CD14-positive monocyte (primary cell): ENCODE measurements at regions not wholly inside any gene's neighbourhood (a gene's known extent, or its start where the extent isn't known, plus 50 kb on each side); places are given as distances from the start of the nearest gene placed in this dataset.

Source experiments
- DNase-seq, 3 donors: peaks; one replicate each; pipeline ENCODE4 v3.0.0-alpha.2; 2011 to 2022
- H2AFZ ChIP-seq: 2 replicates; pipeline ENCODE4 v1.6.0; 2012; ENCODE audit warnings: mild to moderate bottlenecking, low read depth, low read length, inconsistent platforms; ENCODE audit not compliant: insufficient read depth, poor library complexity, severe bottlenecking
- H3K27ac ChIP-seq, 2 donors: 1 replicate in 1 of 2; 2 replicates in 1 of 2; pipeline ENCODE4 v1.5.1; 2012 to 2013; ENCODE audit warnings: low read length in 2 of 2, control low read depth in 1 of 2, inconsistent platforms in 1 of 2, low read depth in 1 of 2, mild to moderate bottlenecking in 1 of 2
- H3K27me3 ChIP-seq, 2 donors: one replicate each; pipeline versions ENCODE4 v1.6.0 to v1.6.1; 2011 to 2013; ENCODE audit warnings: low read length in 2 of 2; ENCODE audit not compliant: control insufficient read depth in 2 of 2, insufficient read depth in 2 of 2
- H3K36me3 ChIP-seq, 2 donors: replicated peaks in 1 of 2; 1 replicate in 1 of 2; 2 replicates in 1 of 2; pipeline versions ENCODE4 v1.5.1 to v1.6.1; 2012 to 2013; ENCODE audit warnings: low read length in 2 of 2, control low read depth in 1 of 2, inconsistent platforms in 1 of 2, mild to moderate bottlenecking in 1 of 2; ENCODE audit not compliant: insufficient read depth in 2 of 2, control insufficient read depth in 1 of 2
- H3K4me1 ChIP-seq, 2 donors: 1 replicate in 1 of 2; 2 replicates in 1 of 2; pipeline versions ENCODE4 v1.5.1 to v1.6.1; 2012 to 2013; ENCODE audit warnings: low read length in 2 of 2, control low read depth in 1 of 2, inconsistent platforms in 1 of 2, mild to moderate bottlenecking in 1 of 2, moderate library complexity in 1 of 2; ENCODE audit not compliant: insufficient read depth in 2 of 2, control insufficient read depth in 1 of 2
- H3K4me2 ChIP-seq: replicated peaks from 2 replicates; pipeline ENCODE3; 2012; ENCODE audit warnings: low read length, moderate library complexity, mild to moderate bottlenecking; ENCODE audit not compliant: poor library complexity, severe bottlenecking; ENCODE audit errors: extremely low read depth
- H3K4me3 ChIP-seq, 3 experiments: fragments of 200-600 bp in 1 of 3; sonication (generic) in 1 of 3; replicated peaks in 1 of 3; 1 replicate in 2 of 3; 2 replicates in 1 of 3; pipeline ENCODE4 v1.5.1; 2011 to 2013; ENCODE audit warnings: low read length in 3 of 3, mild to moderate bottlenecking in 3 of 3, control low read depth in 2 of 3, low read depth in 2 of 3, inconsistent platforms in 1 of 3, moderate library complexity in 1 of 3
- H3K79me2 ChIP-seq: 2 replicates; pipeline ENCODE4 v1.6.0; 2012; ENCODE audit warnings: mild to moderate bottlenecking, control low read depth, inconsistent platforms, low read length, moderate library complexity; ENCODE audit not compliant: insufficient read depth
- H3K9ac ChIP-seq: 2 replicates; pipeline ENCODE4 v1.6.0; 2017; ENCODE audit warnings: low read length, mild to moderate bottlenecking; ENCODE audit not compliant: insufficient read depth, poor library complexity, severe bottlenecking
- H3K9me3 ChIP-seq, 2 donors: replicated peaks in 1 of 2; 1 replicate in 1 of 2; 2 replicates in 1 of 2; pipeline versions ENCODE4 v1.5.1 to v1.6.1; 2012 to 2013; ENCODE audit warnings: low read length in 2 of 2, control low read depth in 1 of 2; ENCODE audit not compliant: control insufficient read depth in 1 of 2, insufficient read depth in 1 of 2
- H4K20me1 ChIP-seq: 2 replicates; pipeline ENCODE4 v1.6.0; 2012; ENCODE audit warnings: mild to moderate bottlenecking, low read length, control low read depth, moderate library complexity; ENCODE audit not compliant: insufficient read depth
- H3K27ac Mint-ChIP-seq, 7 donors: one replicate each; pipeline ENCODE4 v1.8.0; 2020; ENCODE audit warnings: mild to moderate bottlenecking in 7 of 7, mixed read lengths in 7 of 7, moderate library complexity in 6 of 7, inconsistent platforms in 2 of 7
- H3K27me3 Mint-ChIP-seq, 3 donors: one replicate each; pipeline ENCODE4 v1.8.0; 2021 to 2022; ENCODE audit warnings: low read depth in 3 of 3, mild to moderate bottlenecking in 3 of 3, mixed read lengths in 3 of 3, moderate library complexity in 3 of 3, inconsistent platforms in 1 of 3
- H3K36me3 Mint-ChIP-seq, 2 donors: one replicate each; pipeline ENCODE4 v1.8.0; 2020; ENCODE audit warnings: mixed read lengths in 2 of 2, inconsistent platforms in 1 of 2, mild to moderate bottlenecking in 1 of 2
- H3K4me1 Mint-ChIP-seq: one replicate; pipeline ENCODE4 v1.8.0; 2020; ENCODE audit warnings: mild to moderate bottlenecking, mixed read lengths
- H3K4me3 Mint-ChIP-seq, 2 donors: one replicate each; pipeline ENCODE4 v1.8.0; 2020; ENCODE audit warnings: mild to moderate bottlenecking in 2 of 2, mixed read lengths in 2 of 2, moderate library complexity in 1 of 2
- H3K9me3 Mint-ChIP-seq, 7 donors: one replicate each; pipeline ENCODE4 v1.8.0; 2020 to 2022; ENCODE audit warnings: mixed read lengths in 7 of 7, mild to moderate bottlenecking in 6 of 7, moderate library complexity in 6 of 7, inconsistent platforms in 2 of 7
- CTCF ChIP-seq: fragments of 200-600 bp; IDR thresholded peaks from one replicate; pipeline ENCODE4 v1.8.0; 2022; ENCODE audit warnings: antibody characterized with exemption, mild to moderate bottlenecking
- WGBS: methylation state at CpG from one replicate; pipeline ENCODE4 v1.1.5; 2013; ENCODE audit warnings: missing lambda C conversion rate; ENCODE audit not compliant: insufficient coverage; 5-methylcytosine and 5-hydroxymethylcytosine counted together
- intact Hi-C, 2 donors: fragments of 100-400 bp; cut with micrococcal nuclease; formaldehyde crosslinking; loops; one replicate each; pipeline versions ENCODE4 v1.15.0 to v1.15.1; 2023

DNA sequence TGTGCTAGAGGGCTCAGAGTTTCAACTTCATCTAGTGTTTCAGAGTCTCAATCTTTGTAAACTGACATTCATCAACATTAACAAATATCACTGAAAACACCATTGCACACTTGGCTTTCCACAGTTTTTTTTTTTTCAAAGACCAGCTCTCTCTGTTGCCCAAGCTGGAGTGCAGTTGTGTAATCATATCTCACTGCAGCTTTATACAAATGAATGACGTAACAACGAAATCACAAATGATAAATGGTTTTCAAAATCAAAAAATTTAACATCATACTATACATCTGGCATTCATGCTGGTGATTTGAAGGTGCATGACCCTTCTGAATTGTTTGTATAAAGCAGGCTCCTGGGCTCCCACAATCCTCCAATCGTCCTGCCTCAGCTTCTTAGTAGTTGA lies 248.0 kb upstream of the TMTC4 start:
- WGBS, result no CpG with 5 or more reads among the region's 3 CpGs
- no peaks in the 10 kb centered on the region for H3K27me3 ChIP-seq
- no peaks in the 10 kb centered on the region for H4K20me1 ChIP-seq
- no peak for TF ChIP-seq CTCF
- no peak overlapping the region for H3K4me3 ChIP-seq
- no peaks in the 10 kb centered on the region for H3K36me3 ChIP-seq
- H3K4me2 ChIP-seq, result no peak overlapping the region
- no peak overlapping the region for H3K9ac ChIP-seq
- no peaks in the 10 kb centered on the region for H3K79me2 ChIP-seq
- peaks cover 0 to 3% (median 1%) of the 10 kb centered on the region in 3 donors for H3K27me3 Mint-ChIP-seq
- peaks cover 0 to 2% (median 0%) of the 10 kb centered on the region in 7 donors for H3K9me3 Mint-ChIP-seq
- no peak for DNase-seq
- H3K9me3 ChIP-seq, result no peaks in the 10 kb centered on the region
- no peaks in the 10 kb centered on the region for H3K36me3 Mint-ChIP-seq
- no peak overlapping the region for H3K4me3 Mint-ChIP-seq
- H3K4me1 Mint-ChIP-seq, result no peaks in the 10 kb centered on the region
- intact Hi-C loops, result no loop called here
- H3K27ac Mint-ChIP-seq, result no peak overlapping the region
- no peak overlapping the region for H2AFZ ChIP-seq
- no peaks in the 10 kb centered on the region for H3K4me1 ChIP-seq
- no peak overlapping the region for H3K27ac ChIP-seq

DNA sequence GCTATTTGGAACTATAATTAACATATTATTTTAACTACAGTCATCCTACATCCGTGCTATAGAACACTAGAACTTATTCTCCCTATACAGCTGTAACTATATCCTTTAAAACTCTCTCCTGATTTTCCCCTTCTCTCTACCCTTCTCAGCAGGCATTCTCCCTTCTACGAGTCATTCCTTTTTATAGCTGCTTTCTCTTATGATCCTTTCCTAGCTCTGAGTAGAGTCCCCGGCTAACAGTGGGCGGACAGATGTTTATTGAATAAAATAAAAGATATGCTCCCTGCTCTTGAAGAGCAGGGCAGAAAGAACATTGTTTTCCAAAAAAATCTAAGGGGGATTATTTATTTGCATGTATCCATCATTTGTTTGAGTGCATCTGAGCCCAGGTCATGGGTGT lies 246.5 kb upstream of the TMTC4 start:
- no peak overlapping the region for H3K9ac ChIP-seq
- DNase-seq, result no peak
- no peaks in the 10 kb centered on the region for H3K4me1 Mint-ChIP-seq
- H3K9me3 ChIP-seq, result no peaks in the 10 kb centered on the region
- H3K9me3 Mint-ChIP-seq, result peaks cover 0 to 2% (median 0%) of the 10 kb centered on the region in 7 donors
- H3K36me3 ChIP-seq, result no peaks in the 10 kb centered on the region
- H2AFZ ChIP-seq, result no peak overlapping the region
- H3K27ac ChIP-seq, result no peak overlapping the region
- intact Hi-C loops, result no loop called here
- H3K4me3 Mint-ChIP-seq, result no peak overlapping the region
- H4K20me1 ChIP-seq, result no peaks in the 10 kb centered on the region
- H3K4me2 ChIP-seq, result no peak overlapping the region
- H3K79me2 ChIP-seq, result no peaks in the 10 kb centered on the region
- 43% methylated on average over 1 of the region's 4 CpGs for WGBS
- peaks cover 0 to 3% (median 1%) of the 10 kb centered on the region in 3 donors for H3K27me3 Mint-ChIP-seq
- H3K27ac Mint-ChIP-seq, result no peak overlapping the region
- H3K27me3 ChIP-seq, result no peaks in the 10 kb centered on the region
- no peaks in the 10 kb centered on the region for H3K36me3 Mint-ChIP-seq
- no peak for TF ChIP-seq CTCF
- H3K4me1 ChIP-seq, result no peaks in the 10 kb centered on the region
- H3K4me3 ChIP-seq, result no peak overlapping the region
